ENCODE measurements at regions not wholly inside any gene's neighbourhood (a gene's known extent, or its start where the extent isn't known, plus 50 kb on each side); places are given as distances from the start of the nearest gene placed in this dataset.

DNA sequence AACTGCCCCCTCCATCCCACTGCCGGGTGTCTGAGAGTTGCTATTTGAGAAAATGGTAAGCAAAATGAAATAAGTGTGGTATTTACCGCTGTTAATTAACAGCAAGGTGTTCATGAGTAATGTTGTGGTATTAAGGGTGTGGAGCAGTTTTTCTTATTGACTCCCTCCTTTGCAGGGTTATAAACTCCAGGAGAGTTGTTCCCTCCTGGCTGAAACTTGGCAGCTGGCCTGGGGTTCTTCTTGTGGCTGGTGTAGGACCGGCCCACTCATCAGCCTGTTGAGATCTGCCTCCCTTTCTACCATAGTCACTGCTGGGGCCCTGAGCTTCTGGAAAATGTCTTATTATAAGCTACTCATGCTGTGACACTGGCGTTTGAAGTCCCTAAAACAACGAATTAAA is 128.6 kb downstream of the SOX9 start:
- TF ChIP-seq GATA3 (IDR thresholded peaks at IDR 0.05; ENCODE audit: low read depth, low read length) (no peak), GATA2 (IDR thresholded peaks at IDR 0.05; ENCODE audit: low read depth, low read length) (no peak)
